AG20443 (cell line): ENCODE measurements at regions not wholly inside any gene's neighbourhood (a gene's known extent, or its start where the extent isn't known, plus 50 kb on each side); places are given as distances from the start of the nearest gene placed in this dataset.
"Not testable (repeated sequence)": the region's sequence is repeated elsewhere in the genome, so short reads cannot be mapped to it uniquely, and the experiment has no call there.

Experiments
- DNase-seq: peaks from one replicate; pipeline ENCODE4 v3.0.0; 2012; ENCODE audit warnings: low spot score, mixed read lengths

DNA sequence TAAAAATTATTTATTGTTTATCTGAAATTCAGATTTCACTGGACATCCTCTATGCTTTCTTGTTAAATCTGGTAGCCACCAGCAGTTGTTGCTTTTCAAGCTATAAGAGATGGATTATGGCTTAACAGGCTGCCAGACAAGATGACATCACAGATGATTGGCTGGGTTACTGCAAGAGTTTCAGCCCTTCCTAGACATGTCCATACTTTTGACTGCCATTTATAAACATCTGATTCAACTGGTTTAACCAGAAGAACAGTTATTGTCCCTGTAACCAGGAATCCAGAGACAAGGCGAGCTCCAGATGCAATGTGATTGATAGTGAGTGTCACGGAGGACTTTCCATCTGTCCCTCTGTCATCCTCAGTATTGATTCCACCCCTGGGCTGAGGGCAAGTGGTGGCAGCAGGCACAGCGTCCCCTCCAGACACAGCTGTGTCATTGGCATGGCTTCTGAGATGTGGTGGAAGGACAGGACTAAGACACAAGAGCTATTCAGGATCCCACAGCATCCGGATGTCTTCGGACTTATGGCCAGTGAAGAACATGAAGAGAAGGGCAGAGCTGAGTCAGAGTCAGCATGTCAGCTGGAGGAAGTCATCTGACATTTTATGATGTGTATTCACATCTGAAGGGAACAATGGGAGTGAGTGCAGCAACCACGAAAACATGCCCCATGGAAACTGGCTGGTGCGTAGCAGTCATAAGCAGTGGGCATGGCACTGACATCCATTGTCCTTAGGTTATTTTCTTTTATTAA lies 284.5 kb upstream of the CDYL start:
- no peak for DNase-seq

DNA sequence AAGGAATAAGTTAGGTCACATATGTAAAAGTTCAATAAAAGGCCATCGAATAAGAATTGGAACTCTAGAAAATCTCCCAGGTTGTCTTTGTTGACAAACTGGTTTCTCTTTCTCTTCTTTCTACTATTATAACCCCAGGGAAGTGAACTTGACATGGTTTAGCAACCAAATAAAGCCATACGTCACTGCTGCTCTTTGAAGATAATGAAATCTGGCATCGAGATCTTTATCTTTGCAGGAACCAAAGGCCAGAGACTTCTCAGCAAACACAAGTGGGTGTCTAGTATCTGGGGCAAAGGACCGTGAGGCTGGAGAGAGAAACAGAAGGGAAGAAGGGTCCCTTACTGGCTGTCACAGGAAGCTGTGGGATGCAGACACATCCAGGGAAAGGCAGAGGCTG lies 286.7 kb upstream of the CDYL start:
- DNase-seq: no peak

DNA sequence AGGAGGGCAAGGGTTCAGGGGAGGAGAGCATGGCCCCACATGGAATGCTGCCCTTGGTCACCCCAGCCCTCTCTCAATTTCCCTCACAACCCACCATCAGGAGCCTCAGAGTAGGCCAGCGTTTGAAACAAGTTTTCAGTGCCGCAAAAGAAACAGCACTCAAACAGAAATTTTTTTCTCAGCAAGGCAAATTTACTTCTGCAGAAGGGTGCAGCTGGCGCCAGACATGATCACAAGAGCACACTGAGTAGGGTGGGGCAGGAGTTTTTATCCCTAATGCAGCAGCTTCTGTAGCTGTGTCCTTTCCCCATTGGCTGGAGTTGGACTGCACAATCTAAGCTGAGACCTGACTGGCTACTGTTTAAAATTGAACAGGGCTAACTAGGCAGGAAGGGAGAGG lies 287.8 kb upstream of the CDYL start:
- DNase-seq: no peak

DNA sequence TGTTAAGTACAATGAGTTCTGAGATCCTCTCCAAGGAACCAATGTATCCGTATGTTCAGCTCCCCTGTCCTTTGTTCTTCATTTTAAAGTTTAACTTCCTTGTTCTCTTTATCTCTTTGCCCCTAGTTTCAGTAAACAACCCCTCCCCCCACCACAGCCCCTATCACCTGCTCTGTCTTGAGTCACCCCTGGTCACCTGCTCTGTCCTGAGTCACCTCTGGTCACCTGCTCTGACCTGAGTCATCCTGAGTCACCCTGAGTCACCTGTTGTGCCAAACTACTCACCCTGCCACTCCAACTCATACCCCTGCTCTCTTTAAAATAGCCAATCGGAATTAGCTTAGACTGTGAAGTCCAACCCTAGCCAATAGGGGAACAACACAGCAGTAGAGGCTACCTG lies 288.7 kb upstream of the CDYL start:
- no peak for DNase-seq

DNA sequence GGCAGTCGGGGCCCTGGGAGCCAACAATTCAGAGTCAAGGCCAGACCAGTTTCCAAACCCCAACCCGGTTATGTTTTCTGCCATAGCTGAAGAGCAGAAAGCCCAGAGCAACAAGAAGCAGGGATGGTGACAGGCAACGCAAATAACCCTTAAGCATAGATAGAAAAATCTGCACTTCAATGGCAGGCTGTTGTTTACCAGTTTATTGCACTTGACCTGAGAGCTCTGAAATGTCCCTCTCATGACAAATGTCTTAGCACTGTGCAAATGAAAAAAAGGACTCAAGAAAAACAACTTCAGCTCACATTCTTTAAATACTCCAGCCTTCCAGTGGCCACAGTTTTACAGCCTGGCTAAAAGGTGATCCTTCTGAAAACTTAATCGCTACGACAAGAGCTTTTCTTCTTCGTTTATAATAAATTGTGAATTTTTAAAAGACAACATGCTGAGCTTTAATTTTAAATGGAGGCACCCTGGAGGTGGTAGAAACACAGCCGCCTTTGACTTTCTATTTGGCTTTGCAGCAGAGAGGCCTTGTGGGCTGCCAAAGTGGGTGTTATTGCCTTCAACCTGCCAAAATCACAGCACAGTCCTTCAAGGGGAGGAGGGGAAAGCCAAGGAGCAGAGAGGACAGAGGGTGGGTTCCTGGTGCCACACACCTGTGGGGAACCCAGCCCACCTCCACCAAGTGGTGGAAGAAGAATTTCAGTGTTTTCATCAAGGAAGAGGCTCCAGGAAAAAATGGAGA lies 289.5 kb upstream of the CDYL start:
- DNase-seq: no peak

DNA sequence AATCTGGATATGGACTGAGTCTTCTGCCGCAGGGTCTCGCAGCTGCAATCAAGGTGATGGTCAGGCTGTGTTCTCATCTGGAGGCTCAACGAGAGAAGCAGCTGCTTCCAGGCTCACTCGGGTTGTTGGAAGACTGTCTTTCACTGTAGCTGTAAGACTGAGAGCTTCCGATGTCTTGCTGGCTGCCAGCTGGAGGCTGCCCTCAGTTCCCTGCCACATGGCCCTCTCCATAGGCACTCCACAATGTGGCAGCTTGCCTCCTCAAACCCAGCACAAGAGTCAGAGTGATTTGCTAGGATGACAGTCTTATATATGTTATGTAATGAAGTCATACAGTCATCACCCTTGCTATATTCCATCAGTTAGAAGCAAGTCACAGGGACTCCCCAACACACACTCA lies 290.5 kb upstream of the CDYL start:
- DNase-seq: no peak

DNA sequence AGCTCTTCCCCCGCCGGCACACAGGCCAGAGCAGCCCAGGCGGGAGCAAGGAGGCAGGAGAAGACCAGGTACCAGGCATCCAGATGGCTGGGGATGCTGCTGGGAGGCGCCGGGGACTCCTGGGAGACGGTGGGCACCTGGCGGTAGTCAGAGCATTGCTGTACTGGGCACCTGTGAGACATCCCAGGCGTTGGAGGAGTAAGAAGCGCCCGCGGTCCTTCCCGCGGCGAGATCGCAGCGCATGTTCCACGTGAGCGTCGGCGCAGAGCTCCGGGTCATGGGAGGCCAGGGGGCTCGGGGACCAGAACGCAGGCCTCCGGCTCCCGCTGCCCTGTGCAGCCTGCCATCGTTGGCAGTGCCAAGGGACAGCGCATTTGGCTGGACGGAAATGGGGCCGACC lies 293.7 kb upstream of the CDYL start:
- DNase-seq: no peak

DNA sequence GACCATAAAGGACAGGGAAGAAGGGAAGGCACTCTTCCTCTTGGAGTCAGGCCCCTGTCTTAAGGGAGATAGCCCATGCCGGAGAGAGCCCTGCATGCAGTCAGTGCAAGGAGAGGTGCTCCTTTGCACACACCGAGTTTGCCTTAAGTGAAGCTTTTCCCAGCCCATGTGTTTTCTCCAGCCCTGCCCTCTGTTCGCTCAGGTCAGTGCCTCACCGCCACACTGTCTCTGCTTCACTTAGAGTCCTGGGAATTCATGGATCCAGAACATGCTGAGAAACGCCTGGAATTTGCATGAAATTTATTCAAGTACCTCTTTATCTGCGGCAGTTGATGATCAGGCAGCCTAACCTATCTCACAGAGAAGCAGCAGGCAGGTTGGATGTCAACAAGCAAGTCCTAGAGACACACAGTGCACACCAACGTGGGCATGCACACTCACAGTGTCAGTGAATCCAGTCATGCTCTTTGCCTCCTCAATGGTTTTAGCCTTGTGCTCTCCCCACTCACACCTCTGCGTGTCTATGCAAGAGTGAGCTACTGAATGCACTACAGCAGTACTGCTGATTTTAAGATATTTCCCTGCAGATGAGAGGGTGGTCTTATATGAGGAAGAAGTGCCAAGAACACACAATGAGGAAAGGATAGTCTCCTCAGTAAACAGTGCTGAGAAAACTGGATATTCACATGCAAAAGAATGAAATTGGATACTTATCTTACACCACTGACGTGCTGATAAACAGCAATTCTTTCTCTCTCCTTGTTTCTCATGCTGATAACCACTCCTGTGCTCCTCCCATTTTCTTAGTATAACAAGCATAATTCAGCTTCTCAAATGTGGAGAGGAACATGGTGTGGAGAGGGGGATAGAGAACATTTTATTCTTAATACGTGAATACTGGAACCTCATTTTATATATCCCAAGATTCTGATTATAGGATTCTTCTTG lies 295.1 kb upstream of the CDYL start:
- DNase-seq: no peak

DNA sequence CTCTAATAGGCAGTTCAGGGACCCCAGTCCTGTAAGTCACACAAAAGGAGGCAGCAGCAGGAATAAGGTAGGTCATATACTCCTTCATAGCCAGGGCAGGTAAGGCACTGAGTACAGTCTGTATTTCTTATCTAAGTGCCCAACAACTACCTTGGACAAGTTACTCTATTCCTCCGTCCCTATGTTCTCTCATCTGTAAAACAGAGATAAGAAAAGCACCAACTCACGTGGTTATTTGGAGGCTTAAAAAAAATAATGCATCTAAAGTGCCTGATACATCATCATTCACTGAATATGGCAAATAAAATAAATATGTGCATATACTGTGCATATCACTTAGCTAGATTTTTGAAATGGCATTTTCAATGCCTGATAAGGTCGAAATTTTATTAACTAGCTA lies 298.1 kb upstream of the CDYL start:
- DNase-seq: no peak

DNA sequence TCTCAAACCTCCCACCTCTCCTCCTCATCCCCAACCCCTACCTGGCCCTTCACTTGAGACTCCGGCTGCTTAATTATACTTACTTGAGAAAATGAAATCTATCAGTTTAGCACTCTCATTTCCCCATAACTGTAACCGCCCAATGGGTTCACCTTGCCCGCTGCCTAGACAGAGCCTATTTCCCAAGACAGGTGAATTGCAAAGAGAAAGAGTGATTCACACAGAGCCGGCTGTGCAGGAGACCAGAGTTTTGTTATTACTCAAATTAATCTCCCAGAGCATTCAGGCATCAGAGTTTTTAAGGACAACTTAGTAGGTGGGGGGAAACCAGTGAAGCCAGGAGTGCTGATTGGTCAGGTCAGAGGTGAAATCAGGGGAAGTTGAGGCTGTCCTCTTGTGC lies 301.4 kb upstream of the CDYL start:
- DNase-seq: no peak

DNA sequence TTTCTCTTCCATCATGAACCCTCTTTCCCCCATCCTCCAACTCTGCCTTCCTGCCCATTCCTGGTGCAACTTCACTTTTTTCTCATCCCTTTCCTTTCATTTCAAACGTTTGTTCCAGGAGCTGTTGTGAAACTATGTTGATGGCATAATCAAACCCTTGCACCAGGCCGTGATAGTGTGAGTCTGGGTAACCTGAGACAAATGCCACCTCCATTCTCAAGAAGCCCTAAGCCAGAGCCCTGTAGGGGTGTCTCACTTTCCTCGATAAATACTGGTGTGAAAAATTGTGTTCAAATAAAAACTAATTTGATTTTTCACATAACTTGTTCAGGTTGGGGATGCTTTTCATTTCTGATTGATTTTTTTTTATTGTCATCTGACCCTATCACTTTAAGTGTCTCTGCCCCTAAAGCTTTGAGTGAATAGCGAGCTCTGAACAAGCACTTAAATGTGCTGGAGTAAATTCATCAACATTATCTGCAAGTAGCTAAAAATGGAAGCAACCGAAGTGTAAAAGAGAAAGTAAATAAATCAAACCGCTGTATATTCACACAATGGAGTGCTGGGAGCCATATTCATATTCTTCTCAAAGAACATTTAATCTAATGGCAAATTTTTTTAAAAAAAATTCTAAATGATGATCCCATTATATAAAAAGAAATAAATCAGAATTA lies 303.1 kb upstream of the CDYL start:
- no peak for DNase-seq

DNA sequence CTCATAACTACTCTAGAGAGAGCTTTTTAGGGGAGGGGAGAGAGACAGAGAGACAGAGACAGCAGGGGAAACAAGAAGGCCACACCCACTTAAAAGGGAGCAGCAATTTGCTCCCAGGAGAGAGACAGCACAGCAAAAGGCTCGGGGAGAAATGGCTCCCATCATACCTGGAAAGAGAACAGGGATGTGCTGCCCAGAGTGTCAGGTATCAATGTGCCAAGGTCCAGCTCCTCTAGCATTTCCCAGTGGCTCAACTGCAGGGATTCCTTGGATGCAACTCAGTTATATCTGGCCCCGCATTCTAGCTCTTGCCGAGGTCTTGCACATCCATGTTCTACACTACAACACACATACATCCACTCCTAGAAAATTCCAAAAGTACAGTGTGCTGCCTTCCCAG lies 304.0 kb upstream of the CDYL start:
- no peak for DNase-seq

DNA sequence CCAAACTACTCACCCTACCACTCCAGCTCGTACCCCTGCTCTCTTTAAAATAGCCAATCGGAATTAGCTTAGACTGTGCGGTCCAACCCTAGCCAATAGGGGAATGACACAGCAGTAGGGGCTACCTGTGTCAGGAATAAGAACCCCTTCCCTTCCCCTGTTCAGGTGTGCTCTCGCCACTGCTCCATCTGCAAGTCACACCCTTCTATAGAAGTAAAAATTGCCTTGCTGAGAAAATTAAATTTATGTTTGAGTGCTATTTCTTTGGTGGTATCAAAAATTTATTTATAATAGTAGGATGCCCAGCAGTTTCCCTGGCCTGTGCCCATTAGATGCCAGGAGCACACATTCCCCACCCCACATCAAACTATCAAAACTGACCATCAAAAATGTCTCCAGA lies 304.7 kb upstream of the CDYL start:
- not testable (repeated sequence) for DNase-seq

DNA sequence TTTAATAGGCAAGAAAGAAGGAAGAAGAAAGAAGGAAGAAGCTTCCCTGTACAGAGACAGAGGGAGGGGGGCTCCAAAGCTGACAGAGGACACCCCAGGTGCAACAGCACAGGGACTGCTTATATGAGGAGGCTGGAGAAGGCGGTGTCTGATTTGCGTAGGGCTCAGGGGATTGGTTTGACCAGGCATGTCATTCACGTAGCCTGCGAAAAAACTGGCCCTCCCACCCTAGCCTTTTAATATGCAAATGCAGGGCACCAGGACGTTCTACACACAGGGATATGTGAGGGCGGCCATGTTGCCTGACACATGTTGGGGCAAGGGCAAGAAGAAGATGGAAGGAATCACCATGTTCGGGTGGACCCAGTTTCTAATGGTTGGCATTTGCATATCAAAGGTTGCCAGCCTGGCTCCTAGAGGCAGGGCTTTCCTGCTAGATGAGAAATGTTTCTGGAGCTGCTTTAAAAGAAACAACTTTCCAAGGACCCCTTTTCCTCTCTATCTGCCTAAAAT lies 305.4 kb upstream of the CDYL start:
- no peak for DNase-seq

DNA sequence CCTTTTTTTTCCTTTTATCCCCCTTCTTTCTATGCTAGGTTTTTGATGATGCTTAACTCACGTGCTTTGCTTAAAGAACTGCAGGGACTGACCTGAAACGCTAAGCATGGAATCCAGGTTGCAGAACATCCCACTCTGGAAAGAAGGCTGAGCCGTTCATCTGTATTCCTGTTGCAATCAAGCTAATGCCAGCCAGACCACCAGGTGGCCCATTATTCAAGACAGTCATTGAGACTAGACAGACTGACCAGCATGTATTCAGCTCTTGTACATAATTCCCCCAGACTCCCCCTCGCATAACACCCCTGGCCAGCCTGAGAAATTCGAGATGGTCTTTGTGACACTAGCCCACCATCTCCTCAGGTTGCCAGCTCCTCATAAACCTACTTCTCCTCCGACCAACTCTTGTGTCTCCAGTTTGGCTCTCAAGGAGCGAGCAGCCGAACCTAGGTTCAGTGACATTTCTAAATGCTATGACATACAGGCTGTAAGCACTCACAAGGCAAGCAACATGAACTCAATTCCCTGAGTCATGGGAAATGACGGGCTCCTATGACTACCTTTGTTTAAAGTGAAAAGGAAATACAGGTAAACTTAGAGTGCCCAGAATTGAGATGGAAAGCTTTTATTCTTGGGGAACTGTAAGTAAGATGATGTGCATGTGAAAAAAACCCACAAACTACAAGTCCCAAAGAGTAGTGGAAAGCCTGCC lies 309.3 kb upstream of the CDYL start:
- no peak for DNase-seq

DNA sequence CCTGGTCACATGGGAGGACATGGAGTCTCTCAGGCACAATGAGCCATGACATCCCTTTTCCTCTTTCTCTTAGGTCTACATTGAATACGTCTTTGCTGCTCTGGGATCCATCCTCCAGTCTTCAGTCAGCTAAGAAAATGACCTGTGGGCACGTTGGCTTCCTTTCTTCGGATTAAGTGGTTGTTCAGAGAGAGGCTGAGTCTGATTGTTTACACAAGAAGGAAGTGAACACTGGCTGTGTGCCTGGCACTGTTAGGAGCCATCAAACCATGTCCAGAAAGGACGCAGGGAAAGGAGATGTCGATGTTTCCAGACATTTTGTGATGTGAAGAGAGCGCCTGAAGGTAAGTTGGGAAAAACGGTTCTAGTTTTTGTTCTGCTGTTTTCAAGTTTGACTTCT lies 309.9 kb upstream of the CDYL start:
- DNase-seq: no peak

DNA sequence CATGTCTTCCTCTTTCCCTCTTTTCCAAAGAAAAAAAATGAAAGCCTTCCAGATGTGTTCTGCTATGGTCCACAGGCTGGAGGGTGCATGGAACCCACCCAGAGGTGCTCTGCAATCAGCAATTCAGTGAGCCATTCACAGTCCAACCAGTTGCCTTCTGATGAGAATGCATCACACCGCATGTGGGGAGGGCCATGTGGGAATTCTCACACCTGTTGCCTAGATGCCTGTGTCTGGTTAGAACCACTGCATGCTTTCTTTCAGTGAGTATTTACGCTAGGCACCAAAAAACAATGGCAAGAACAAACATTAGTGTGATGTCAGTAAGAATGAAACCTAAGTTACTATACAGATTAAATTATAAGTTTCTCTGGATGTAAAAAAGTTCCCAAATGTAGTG lies 311.6 kb upstream of the CDYL start:
- no peak for DNase-seq

DNA sequence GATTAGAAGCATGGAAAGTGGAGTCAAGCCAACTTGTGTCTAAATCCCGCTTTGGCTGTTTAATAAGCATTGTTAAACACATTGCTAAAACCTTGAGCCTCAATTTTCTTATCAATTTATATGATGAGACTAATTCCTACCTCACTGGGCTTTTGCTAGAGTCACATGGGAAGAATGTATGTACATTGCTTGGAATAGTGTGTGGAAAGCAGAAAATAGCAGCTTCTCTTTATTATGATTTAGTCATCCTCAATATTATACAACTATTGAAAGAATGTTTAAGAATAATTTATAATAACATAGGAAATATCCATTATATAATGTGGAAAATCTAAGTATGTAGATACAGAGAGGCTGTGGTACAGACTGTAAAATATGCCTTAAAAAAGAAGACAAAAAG lies 313.0 kb upstream of the CDYL start:
- DNase-seq: no peak

DNA sequence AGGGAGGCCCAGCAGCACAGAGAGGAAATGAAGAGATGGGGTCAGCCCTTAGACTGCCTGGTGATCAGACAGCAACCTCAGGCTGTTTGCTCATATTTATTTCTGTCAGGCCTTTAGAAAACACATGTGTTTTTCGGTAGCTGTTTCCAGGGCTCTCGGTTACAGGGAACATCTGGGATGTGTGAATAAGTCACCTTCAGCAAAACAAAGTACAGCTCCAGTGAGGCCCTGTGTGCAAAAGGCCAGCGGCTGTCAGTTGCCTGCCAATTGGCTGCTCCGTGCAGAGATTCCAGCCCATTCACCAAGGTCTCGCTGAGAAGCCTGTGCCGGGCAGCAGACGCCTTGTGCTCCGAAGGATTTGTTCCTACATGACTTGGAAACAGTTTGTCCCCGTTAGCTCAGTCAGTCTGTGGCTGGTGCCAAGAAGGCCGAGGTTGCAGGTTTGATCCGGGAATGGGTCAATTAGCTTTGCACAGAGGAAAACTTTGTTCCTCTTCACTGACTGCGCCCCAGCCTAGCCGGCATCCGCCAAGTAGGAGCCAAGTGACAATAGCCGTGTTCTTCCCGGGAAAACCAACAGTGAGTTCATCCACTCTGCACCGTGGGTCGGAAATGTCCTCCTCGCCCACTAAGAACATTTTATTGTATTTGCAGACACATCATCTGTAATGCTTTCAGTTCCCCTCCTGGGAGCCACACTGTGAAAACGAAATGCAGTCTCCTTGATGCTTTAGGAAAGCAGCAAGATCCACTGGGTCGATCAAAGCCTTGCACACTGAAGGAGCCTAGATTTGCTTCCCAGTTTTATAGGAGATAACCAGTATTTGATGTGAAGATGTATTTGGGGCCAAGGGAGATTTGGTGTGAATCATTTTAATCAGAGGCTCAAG lies 315.4 kb upstream of the CDYL start:
- DNase-seq: peak; percentile 80

DNA sequence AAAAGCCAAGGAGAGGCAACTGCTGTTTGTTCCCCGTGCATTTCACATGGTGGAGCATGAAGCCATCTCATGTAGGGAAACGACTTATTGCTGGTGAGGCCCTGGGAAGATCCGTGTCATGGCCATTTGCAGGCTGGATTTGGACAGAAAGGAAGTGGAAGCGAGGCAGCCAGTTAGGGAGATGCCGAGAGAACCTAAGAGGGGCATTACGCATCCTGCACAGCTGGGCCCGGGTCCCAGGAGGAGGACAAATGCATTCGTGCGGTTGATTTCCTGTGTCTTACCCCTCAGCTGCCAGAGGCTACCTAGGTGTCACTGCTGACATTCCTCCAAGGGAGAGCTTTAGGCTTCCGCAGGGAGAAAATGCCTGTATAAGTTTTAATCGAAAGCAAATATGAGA lies 316.2 kb upstream of the CDYL start:
- DNase-seq: no peak
